GM23338 (cell line): ENCODE measurements at regions not wholly inside any gene's neighbourhood (a gene's known extent, or its start where the extent isn't known, plus 50 kb on each side); places are given as distances from the start of the nearest gene placed in this dataset.

Experiments used
- CREB1 ChIP-seq: fragments of 250-450 bp; sonication (Bioruptor Pico); IDR thresholded peaks from 2 replicates; pipeline ENCODE4 v1.5.0; 2020; ENCODE audit warnings: low read depth, mild to moderate bottlenecking, moderate library complexity
- CTCF ChIP-seq, 2 experiments: fragments of 200-600 bp in 1 of 2; sonication (generic) in 1 of 2; conservative IDR thresholded peaks; 2 replicates each; pipeline versions ENCODE4 v1.5.1 to v1.6.1; 2016 to 2017; ENCODE audit warnings: antibody characterized with exemption in 2 of 2, low read depth in 2 of 2, mild to moderate bottlenecking in 2 of 2, moderate library complexity in 1 of 2
- EZH2 ChIP-seq: fragments of 200-600 bp; sonication (generic); IDR thresholded peaks from one replicate; pipeline ENCODE4 v1.8.0; 2017; ENCODE audit warnings: antibody characterized with exemption, mild to moderate bottlenecking, low read depth; ENCODE audit not compliant: unreplicated experiment
- EZH2phosphoT487 ChIP-seq: fragments of 200-600 bp; sonication (generic); IDR thresholded peaks from one replicate; pipeline ENCODE4 v1.8.1; 2018; ENCODE audit warnings: antibody characterized with exemption; ENCODE audit not compliant: unreplicated experiment
- JUNB ChIP-seq: IDR thresholded peaks from one replicate; pipeline ENCODE4 v1.6.1; 2016; ENCODE audit warnings: antibody characterized with exemption; ENCODE audit not compliant: unreplicated experiment
- POLR2AphosphoS5 ChIP-seq: IDR thresholded peaks from 2 replicates; pipeline ENCODE4 v1.6.1; 2016; ENCODE audit warnings: antibody characterized with exemption, low read depth
- REST ChIP-seq: IDR thresholded peaks from one replicate; pipeline ENCODE4 v1.6.1; 2018; ENCODE audit warnings: antibody characterized with exemption; ENCODE audit not compliant: unreplicated experiment

- no peak for TF ChIP-seq CTCF (conservative IDR thresholded peaks at IDR 0.05; ENCODE audit: low read depth in 2 of 2)
- TF ChIP-seq REST = no peak
- TF ChIP-seq EZH2phosphoT487 = no peak
- TF ChIP-seq CREB1 = no peak
- TF ChIP-seq POLR2AphosphoS5 = no peak
- no peak for TF ChIP-seq EZH2
- no peak for TF ChIP-seq JUNB
Observed at GRCh38 chr14:62079038-62079437, 316.8 kb downstream of the SNAPC1 start.
